SK-N-SH treated with all-trans-retinoic acid at 6 μM for 48 hours (cell line): ENCODE measurements at regions not wholly inside any gene's neighbourhood (a gene's known extent, or its start where the extent isn't known, plus 50 kb on each side); places are given as distances from the start of the nearest gene placed in this dataset.
A peak's percentile ranks its signal among the peaks of the same experiment; 100 is the strongest.

Source experiments
- ATAC-seq: fragments of 200-7000 bp; cut with Tn5 transposase; 3 replicates; pipeline ENCODE4 v1.9.1; 2020; ENCODE audit warnings: mild to moderate bottlenecking, moderate library complexity
- ARNTL ChIP-seq: fragments of 450-650 bp; formaldehyde crosslinking; IDR thresholded peaks from 2 replicates; pipeline ENCODE4 v1.5.0; 2020; ENCODE audit warnings: low read depth, mild to moderate bottlenecking, moderate library complexity, borderline replicate concordance
- CREB5 ChIP-seq: fragments of 250-450 bp; sonication (Bioruptor Pico); IDR thresholded peaks from 2 replicates; pipeline ENCODE4 v1.5.1; 2020; ENCODE audit warnings: low read depth, mild to moderate bottlenecking, moderate library complexity
- CSDC2 ChIP-seq: fragments of 250-450 bp; sonication (Bioruptor Pico); IDR thresholded peaks from 2 replicates; pipeline ENCODE4 v1.5.0; 2020; ENCODE audit warnings: mild to moderate bottlenecking, moderate library complexity
- CSRNP3 ChIP-seq: fragments of 250-450 bp; sonication (Bioruptor Pico); IDR thresholded peaks from 2 replicates; pipeline ENCODE4 v1.5.1; 2021; ENCODE audit warnings: mild to moderate bottlenecking, moderate library complexity
- GLIS3 ChIP-seq: fragments of 250-450 bp; sonication (Bioruptor Pico); IDR thresholded peaks from 2 replicates; pipeline ENCODE4 v1.5.0; 2020; ENCODE audit warnings: mild to moderate bottlenecking, moderate library complexity
- ISL1 ChIP-seq: fragments of 250-450 bp; sonication (Bioruptor Pico); IDR thresholded peaks from 2 replicates; pipeline ENCODE4 v2.1.2; 2022; ENCODE audit warnings: mild to moderate bottlenecking, moderate library complexity
- OSR1 ChIP-seq: fragments of 250-450 bp; sonication (Bioruptor Pico); IDR thresholded peaks from 2 replicates; pipeline ENCODE4 v1.8.0; 2022; ENCODE audit warnings: moderate library complexity, mild to moderate bottlenecking, inconsistent platforms
- PATZ1 ChIP-seq: fragments of 250-450 bp; sonication (Bioruptor Pico); IDR thresholded peaks from 2 replicates; pipeline ENCODE4 v1.8.0; 2020; ENCODE audit warnings: mild to moderate bottlenecking, moderate library complexity, borderline replicate concordance
- POU6F1 ChIP-seq: fragments of 250-450 bp; sonication (Bioruptor Pico); IDR thresholded peaks from 2 replicates; pipeline ENCODE4 v1.8.0; 2021; ENCODE audit warnings: low read depth, mild to moderate bottlenecking, moderate library complexity, borderline replicate concordance
- PPARA ChIP-seq: fragments of 250-450 bp; sonication (Bioruptor Pico); IDR thresholded peaks from 2 replicates; pipeline ENCODE4 v1.5.0; 2020; ENCODE audit warnings: mild to moderate bottlenecking, borderline replicate concordance
- RARB ChIP-seq: fragments of 250-450 bp; sonication (Bioruptor Pico); IDR thresholded peaks from 2 replicates; pipeline ENCODE4 v1.8.0; 2021; ENCODE audit warnings: mild to moderate bottlenecking, moderate library complexity
- SNAI2 ChIP-seq: fragments of 250-450 bp; sonication (Bioruptor Pico); IDR thresholded peaks from 2 replicates; pipeline ENCODE4 v1.5.0; 2020; ENCODE audit warnings: mild to moderate bottlenecking, moderate library complexity
- TCF4 ChIP-seq: fragments of 250-450 bp; sonication (Bioruptor Pico); IDR thresholded peaks from 2 replicates; pipeline ENCODE4 v1.8.0; 2021; ENCODE audit warnings: mild to moderate bottlenecking, moderate library complexity, borderline replicate concordance
- TOX ChIP-seq: fragments of 250-450 bp; sonication (Bioruptor Pico); IDR thresholded peaks from 2 replicates; pipeline ENCODE4 v1.8.0; 2021; ENCODE audit warnings: mild to moderate bottlenecking, moderate library complexity, borderline replicate concordance
- ZC3H10 ChIP-seq: fragments of 250-450 bp; sonication (Bioruptor Pico); IDR thresholded peaks from 2 replicates; pipeline ENCODE4 v1.5.1; 2021; ENCODE audit warnings: mild to moderate bottlenecking, moderate library complexity
- ZFP3 ChIP-seq: fragments of 250-450 bp; sonication (Bioruptor Pico); IDR thresholded peaks from 2 replicates; pipeline ENCODE4 v1.5.0; 2020; ENCODE audit warnings: mild to moderate bottlenecking, moderate library complexity
- ZFP30 ChIP-seq: fragments of 450-650 bp; formaldehyde crosslinking; IDR thresholded peaks from 2 replicates; pipeline ENCODE4 v1.5.0; 2022; ENCODE audit warnings: mild to moderate bottlenecking, moderate library complexity
- ZNF8 ChIP-seq: fragments of 450-650 bp; formaldehyde crosslinking; IDR thresholded peaks from 2 replicates; pipeline ENCODE4 v1.5.0; 2020; ENCODE audit warnings: mild to moderate bottlenecking, moderate library complexity

- ATAC-seq, result no peak
- TF ChIP-seq ZC3H10 (CRISPR knock-in tag), result no peak
- no peak for TF ChIP-seq TCF4 (CRISPR knock-in tag)
- TF ChIP-seq ZFP30 (CRISPR knock-in tag), result no peak
- TF ChIP-seq CSDC2, result no peak
- no peak for TF ChIP-seq CSRNP3 (CRISPR knock-in tag)
- TF ChIP-seq TOX (CRISPR knock-in tag), result no peak
Observed at GRCh38 chr5:173397516-173397915, 69.3 kb upstream of the STC2 start.

- no peak for TF ChIP-seq GLIS3 (CRISPR knock-in tag)
- TF ChIP-seq OSR1, result no peak
- TF ChIP-seq CREB5, result no peak
- TF ChIP-seq ZC3H10 (CRISPR knock-in tag), result no peak
- TF ChIP-seq PATZ1 (CRISPR knock-in tag), result no peak
- no peak for TF ChIP-seq ZFP3
- peak; percentile 28; the same call in 2 of the 3 replicates for ATAC-seq
Observed at GRCh38 chr5:173396311-173396993, 68.2 kb upstream of the STC2 start.

- ATAC-seq, result no peak
Observed at GRCh38 chr5:173395933-173396308, 67.7 kb upstream of the STC2 start.

GRCh38 chr5:173395257-173395932 lies 67.2 kb upstream of the STC2 start:
- ATAC-seq, result no peak
- TF ChIP-seq POU6F1 (CRISPR knock-in tag) (no peak), OSR1 (no peak), PATZ1 (CRISPR knock-in tag) (no peak), GLIS3 (CRISPR knock-in tag) (no peak), ZC3H10 (CRISPR knock-in tag) (no peak), CSRNP3 (CRISPR knock-in tag) (no peak), ARNTL (CRISPR knock-in tag) (no peak)

More at GRCh38 chr5:173395933-173396308, 67.7 kb upstream of the STC2 start:
- no peak for TF ChIP-seq RARB
- no peak for TF ChIP-seq ZNF8 (CRISPR knock-in tag)
- no peak for TF ChIP-seq POU6F1 (CRISPR knock-in tag)
- TF ChIP-seq ISL1 (CRISPR knock-in tag), result no peak
- TF ChIP-seq PPARA, result no peak
- TF ChIP-seq SNAI2 (CRISPR knock-in tag), result no peak
- TF ChIP-seq CSRNP3 (CRISPR knock-in tag), result no peak
- TF ChIP-seq ZFP30 (CRISPR knock-in tag), result no peak
- TF ChIP-seq GLIS3 (CRISPR knock-in tag), result no peak
- no peak for TF ChIP-seq OSR1
- TF ChIP-seq ARNTL (CRISPR knock-in tag), result no peak
- TF ChIP-seq, all 23 proteins: peak for 0
